ENCODE measurements at regions not wholly inside any gene's neighbourhood (a gene's known extent, or its start where the extent isn't known, plus 50 kb on each side); places are given as distances from the start of the nearest gene placed in this dataset.
A peak's percentile ranks its signal among the peaks of the same experiment; 100 is the strongest.
"Not testable (repeated sequence)": the region's sequence is repeated elsewhere in the genome, so short reads cannot be mapped to it uniquely, and the experiment has no call there.

GRCh38 chr2:198640463-198640862 is 817.3 kb downstream of the SATB2 start:
- Histone ChIP-seq H3K9me3 (ENCODE audit: control insufficient read depth in 1 of 2, low read length in 2 of 2) (no peaks in the 10 kb centered on the region), H3K27ac (ENCODE audit: low read depth, low read length) (no peak overlapping the region), H3K9ac (ENCODE audit: low read depth in 1 of 2, low read length in 2 of 2) (no peak overlapping the region), H3K27me3 (ENCODE audit: control insufficient read depth in 1 of 2, insufficient read depth in 2 of 2, low read length in 2 of 2) (no peaks in the 10 kb centered on the region), H3K4me1 (ENCODE audit: control insufficient read depth in 1 of 2, insufficient read depth in 2 of 2, low read length in 2 of 2) (no peaks in the 10 kb centered on the region), H3K4me3 (ENCODE audit: low read depth in 1 of 2, low read length in 2 of 2) (no peak overlapping the region), H3K36me3 (ENCODE audit: control insufficient read depth in 1 of 2, insufficient read depth in 2 of 2, low read length in 2 of 2) (no peaks in the 10 kb centered on the region)

GRCh38 chr2:198639580-198639979 is 818.2 kb downstream of the SATB2 start:
- Histone ChIP-seq H3K27me3 (ENCODE audit: control insufficient read depth in 1 of 2, insufficient read depth in 2 of 2, low read length in 2 of 2) (no peaks in the 10 kb centered on the region), H3K4me3 (ENCODE audit: low read depth in 1 of 2, low read length in 2 of 2) (no peak overlapping the region), H3K4me1 (ENCODE audit: control insufficient read depth in 1 of 2, insufficient read depth in 2 of 2, low read length in 2 of 2) (no peaks in the 10 kb centered on the region), H3K27ac (ENCODE audit: low read depth, low read length) (no peak overlapping the region), H3K9me3 (ENCODE audit: control insufficient read depth in 1 of 2, low read length in 2 of 2) (no peaks in the 10 kb centered on the region), H3K36me3 (ENCODE audit: control insufficient read depth in 1 of 2, insufficient read depth in 2 of 2, low read length in 2 of 2) (no peaks in the 10 kb centered on the region), H3K9ac (ENCODE audit: low read depth in 1 of 2, low read length in 2 of 2) (no peak overlapping the region)

- H3K36me3 ChIP-seq (ENCODE audit: control insufficient read depth in 1 of 2, insufficient read depth in 2 of 2, low read length in 2 of 2): no peaks in the 10 kb centered on the region
- H3K27me3 ChIP-seq (ENCODE audit: control insufficient read depth in 1 of 2, insufficient read depth in 2 of 2, low read length in 2 of 2): no peaks in the 10 kb centered on the region
- no peaks in the 10 kb centered on the region for H3K4me1 ChIP-seq (ENCODE audit: control insufficient read depth in 1 of 2, insufficient read depth in 2 of 2, low read length in 2 of 2)
- H3K9ac ChIP-seq (ENCODE audit: low read depth in 1 of 2, low read length in 2 of 2): no peak overlapping the region
- H3K27ac ChIP-seq (ENCODE audit: low read depth, low read length): no peak overlapping the region
- no peak overlapping the region for H3K4me3 ChIP-seq (ENCODE audit: low read depth in 1 of 2, low read length in 2 of 2)
- H3K9me3 ChIP-seq (ENCODE audit: control insufficient read depth in 1 of 2, low read length in 2 of 2): no peaks in the 10 kb centered on the region
These were observed 819.2 kb downstream of the SATB2 start for GRCh38 chr2:198638577-198638976.

- H3K27me3 ChIP-seq (ENCODE audit: control insufficient read depth in 1 of 2, insufficient read depth in 2 of 2, low read length in 2 of 2): no peaks in the 10 kb centered on the region
- H3K4me3 ChIP-seq (ENCODE audit: low read depth in 1 of 2, low read length in 2 of 2): no peak overlapping the region
- no peaks in the 10 kb centered on the region for H3K4me1 ChIP-seq (ENCODE audit: control insufficient read depth in 1 of 2, insufficient read depth in 2 of 2, low read length in 2 of 2)
- no peaks in the 10 kb centered on the region for H3K9me3 ChIP-seq (ENCODE audit: control insufficient read depth in 1 of 2, low read length in 2 of 2)
- no peak overlapping the region for H3K27ac ChIP-seq (ENCODE audit: low read depth, low read length)
- no peak overlapping the region for H3K9ac ChIP-seq (ENCODE audit: low read depth in 1 of 2, low read length in 2 of 2)
- H3K36me3 ChIP-seq (ENCODE audit: control insufficient read depth in 1 of 2, insufficient read depth in 2 of 2, low read length in 2 of 2): no peaks in the 10 kb centered on the region
These were observed 826.0 kb downstream of the PLCL1 start for GRCh38 chr2:198630384-198630783.

GRCh38 chr2:198628596-198628995 is 824.2 kb downstream of the PLCL1 start:
- no peak overlapping the region for H3K27ac ChIP-seq (ENCODE audit: low read depth, low read length)
- no peaks in the 10 kb centered on the region for H3K36me3 ChIP-seq (ENCODE audit: control insufficient read depth in 1 of 2, insufficient read depth in 2 of 2, low read length in 2 of 2)
- H3K9ac ChIP-seq (ENCODE audit: low read depth in 1 of 2, low read length in 2 of 2): no peak overlapping the region
- H3K4me1 ChIP-seq (ENCODE audit: control insufficient read depth in 1 of 2, insufficient read depth in 2 of 2, low read length in 2 of 2): no peaks in the 10 kb centered on the region
- no peaks in the 10 kb centered on the region for H3K27me3 ChIP-seq (ENCODE audit: control insufficient read depth in 1 of 2, insufficient read depth in 2 of 2, low read length in 2 of 2)
- H3K4me3 ChIP-seq (ENCODE audit: low read depth in 1 of 2, low read length in 2 of 2): no peak overlapping the region
- no peaks in the 10 kb centered on the region for H3K9me3 ChIP-seq (ENCODE audit: control insufficient read depth in 1 of 2, low read length in 2 of 2)

GRCh38 chr2:198622986-198623730 is 818.8 kb downstream of the PLCL1 start:
- no peaks in the 10 kb centered on the region for H3K27me3 ChIP-seq (ENCODE audit: control insufficient read depth in 1 of 2, insufficient read depth in 2 of 2, low read length in 2 of 2)
- no peaks in the 10 kb centered on the region for H3K4me1 ChIP-seq (ENCODE audit: control insufficient read depth in 1 of 2, insufficient read depth in 2 of 2, low read length in 2 of 2)
- no peaks in the 10 kb centered on the region for H3K36me3 ChIP-seq (ENCODE audit: control insufficient read depth in 1 of 2, insufficient read depth in 2 of 2, low read length in 2 of 2)
- no peak overlapping the region for H3K9ac ChIP-seq (ENCODE audit: low read depth in 1 of 2, low read length in 2 of 2)
- H3K27ac ChIP-seq (ENCODE audit: low read depth, low read length): no peak overlapping the region
- no peak overlapping the region for H3K4me3 ChIP-seq (ENCODE audit: low read depth in 1 of 2, low read length in 2 of 2)
- no peaks in the 10 kb centered on the region for H3K9me3 ChIP-seq (ENCODE audit: control insufficient read depth in 1 of 2, low read length in 2 of 2)

- H3K9ac ChIP-seq (ENCODE audit: low read depth in 1 of 2, low read length in 2 of 2): no peak overlapping the region
- H3K4me3 ChIP-seq (ENCODE audit: low read depth in 1 of 2, low read length in 2 of 2): peak overlapping the region in 1 of 2 donors; percentile 21
- H3K27me3 ChIP-seq (ENCODE audit: control insufficient read depth in 1 of 2, insufficient read depth in 2 of 2, low read length in 2 of 2): no peaks in the 10 kb centered on the region
These were observed 811.6 kb downstream of the PLCL1 start for GRCh38 chr2:198615972-198616371.

GRCh38 chr2:198611201-198611600 is 806.8 kb downstream of the PLCL1 start:
- Histone ChIP-seq H3K27ac (ENCODE audit: low read depth, low read length) (no peak overlapping the region), H3K9ac (ENCODE audit: low read depth in 1 of 2, low read length in 2 of 2) (no peak overlapping the region), H3K36me3 (ENCODE audit: control insufficient read depth in 1 of 2, insufficient read depth in 2 of 2, low read length in 2 of 2) (no peaks in the 10 kb centered on the region), H3K9me3 (ENCODE audit: control insufficient read depth in 1 of 2, low read length in 2 of 2) (no peaks in the 10 kb centered on the region), H3K27me3 (ENCODE audit: control insufficient read depth in 1 of 2, insufficient read depth in 2 of 2, low read length in 2 of 2) (no peaks in the 10 kb centered on the region), H3K4me3 (ENCODE audit: low read depth in 1 of 2, low read length in 2 of 2) (no peak overlapping the region), H3K4me1 (ENCODE audit: control insufficient read depth in 1 of 2, insufficient read depth in 2 of 2, low read length in 2 of 2) (no peaks in the 10 kb centered on the region)

More at GRCh38 chr2:198615972-198616371, 811.6 kb downstream of the PLCL1 start:
- Histone ChIP-seq H3K27ac (ENCODE audit: low read depth, low read length) (no peak overlapping the region), H3K4me1 (ENCODE audit: control insufficient read depth in 1 of 2, insufficient read depth in 2 of 2, low read length in 2 of 2) (no peaks in the 10 kb centered on the region), H3K36me3 (ENCODE audit: control insufficient read depth in 1 of 2, insufficient read depth in 2 of 2, low read length in 2 of 2) (no peaks in the 10 kb centered on the region), H3K9me3 (ENCODE audit: control insufficient read depth in 1 of 2, low read length in 2 of 2) (no peaks in the 10 kb centered on the region)

- Histone ChIP-seq H3K9me3 (ENCODE audit: control insufficient read depth in 1 of 2, low read length in 2 of 2) (no peaks in the 10 kb centered on the region), H3K4me3 (ENCODE audit: low read depth in 1 of 2, low read length in 2 of 2) (no peak overlapping the region), H3K27me3 (ENCODE audit: control insufficient read depth in 1 of 2, insufficient read depth in 2 of 2, low read length in 2 of 2) (no peaks in the 10 kb centered on the region), H3K9ac (ENCODE audit: low read depth in 1 of 2, low read length in 2 of 2) (no peak overlapping the region), H3K4me1 (ENCODE audit: control insufficient read depth in 1 of 2, insufficient read depth in 2 of 2, low read length in 2 of 2) (no peaks in the 10 kb centered on the region), H3K36me3 (ENCODE audit: control insufficient read depth in 1 of 2, insufficient read depth in 2 of 2, low read length in 2 of 2) (no peaks in the 10 kb centered on the region), H3K27ac (ENCODE audit: low read depth, low read length) (no peak overlapping the region)
These were observed 800.2 kb downstream of the PLCL1 start for GRCh38 chr2:198604599-198604998.

- H3K36me3 ChIP-seq (ENCODE audit: control insufficient read depth in 1 of 2, insufficient read depth in 2 of 2, low read length in 2 of 2); H3K27me3 ChIP-seq (ENCODE audit: control insufficient read depth in 1 of 2, insufficient read depth in 2 of 2, low read length in 2 of 2); H3K9me3 ChIP-seq (ENCODE audit: control insufficient read depth in 1 of 2, low read length in 2 of 2); H3K4me1 ChIP-seq (ENCODE audit: control insufficient read depth in 1 of 2, insufficient read depth in 2 of 2, low read length in 2 of 2); H3K4me3 ChIP-seq (ENCODE audit: low read depth in 1 of 2, low read length in 2 of 2); H3K9ac ChIP-seq (ENCODE audit: low read depth in 1 of 2, low read length in 2 of 2); H3K27ac ChIP-seq (ENCODE audit: low read depth, low read length): not testable (repeated sequence)
These were observed 798.6 kb downstream of the PLCL1 start for GRCh38 chr2:198602986-198603385.

Data from duodenal mucosa (tissue), 2 donors.